ENCODE measurements at regions not wholly inside any gene's neighbourhood (a gene's known extent, or its start where the extent isn't known, plus 50 kb on each side); places are given as distances from the start of the nearest gene placed in this dataset.

- POLR2A ChIA-PET: no interaction called here
- H3K4me3 Mint-ChIP-seq (ENCODE audit: unreplicated experiment): no peak overlapping the region
Observed at GRCh38 chr17:14797021-14797420, 468.1 kb downstream of the PMP22 start.

GRCh38 chr17:14794961-14795360, 470.2 kb downstream of the PMP22 start:
- no peaks in the 10 kb centered on the region for H3K9me3 ChIP-seq
- no TSS peak for BruUV-seq (replicated peaks)
- no peak for DNase-seq
- H3K36me3 ChIP-seq (ENCODE audit: control insufficient read depth, insufficient read depth, low read length): no peaks in the 10 kb centered on the region
- POLR2A ChIA-PET: no interaction called here
- intact Hi-C loops (cut with micrococcal nuclease; ENCODE audit: unreplicated experiment): no loop called here
- H3K27me3 ChIP-seq (replicated peaks; ENCODE audit: control insufficient read depth, insufficient read depth, low read length): no peaks in the 10 kb centered on the region
- H3K9me3 Mint-ChIP-seq (ENCODE audit: unreplicated experiment): no peaks in the 10 kb centered on the region
- H3K4me1 ChIP-seq: no peaks in the 10 kb centered on the region
- H3K4me3 ChIP-seq (ENCODE audit: low read depth, low read length): no peak overlapping the region
- H3K36me3 Mint-ChIP-seq (ENCODE audit: insufficient read depth, unreplicated experiment): no peaks in the 10 kb centered on the region
- no peaks in the 10 kb centered on the region for H3K4me1 Mint-ChIP-seq (ENCODE audit: low read depth, unreplicated experiment)
- H3K4me3 Mint-ChIP-seq (ENCODE audit: unreplicated experiment): no peak overlapping the region
- TF ChIP-seq CTCF (IDR thresholded peaks at IDR 0.05; ENCODE audit: insufficient read depth in 1 of 2, low read depth in 1 of 2, low read length in 1 of 2, severe bottlenecking in 1 of 2, unreplicated experiment in 1 of 2): no peak
- H3K27me3 Mint-ChIP-seq (ENCODE audit: insufficient read depth, unreplicated experiment): no peaks in the 10 kb centered on the region
- no peak overlapping the region for H3K27ac Mint-ChIP-seq (ENCODE audit: unreplicated experiment)
- CTCF ChIA-PET: no interaction called here

More at GRCh38 chr17:14797021-14797420, 468.1 kb downstream of the PMP22 start:
- H3K27ac Mint-ChIP-seq (ENCODE audit: unreplicated experiment): no peak overlapping the region
- CTCF ChIA-PET: no interaction called here
- DNase-seq: no peak
- no TSS peak for BruUV-seq (replicated peaks)
- no peaks in the 10 kb centered on the region for H3K9me3 ChIP-seq
- no peak for TF ChIP-seq CTCF (IDR thresholded peaks at IDR 0.05; ENCODE audit: insufficient read depth in 1 of 2, low read depth in 1 of 2, low read length in 1 of 2, severe bottlenecking in 1 of 2, unreplicated experiment in 1 of 2)
- H3K27me3 Mint-ChIP-seq (ENCODE audit: insufficient read depth, unreplicated experiment): no peaks in the 10 kb centered on the region
- H3K4me1 ChIP-seq: no peaks in the 10 kb centered on the region
- H3K27me3 ChIP-seq (replicated peaks; ENCODE audit: control insufficient read depth, insufficient read depth, low read length): no peaks in the 10 kb centered on the region
- H3K4me1 Mint-ChIP-seq (ENCODE audit: low read depth, unreplicated experiment): no peaks in the 10 kb centered on the region
- H3K9me3 Mint-ChIP-seq (ENCODE audit: unreplicated experiment): no peaks in the 10 kb centered on the region
- intact Hi-C loops (cut with micrococcal nuclease; ENCODE audit: unreplicated experiment): no loop called here
- H3K36me3 Mint-ChIP-seq (ENCODE audit: insufficient read depth, unreplicated experiment): no peaks in the 10 kb centered on the region
- no peak overlapping the region for H3K4me3 ChIP-seq (ENCODE audit: low read depth, low read length)
- H3K36me3 ChIP-seq (ENCODE audit: control insufficient read depth, insufficient read depth, low read length): no peaks in the 10 kb centered on the region

- no peak for TF ChIP-seq CTCF (IDR thresholded peaks at IDR 0.05; ENCODE audit: insufficient read depth in 1 of 2, low read depth in 1 of 2, low read length in 1 of 2, severe bottlenecking in 1 of 2, unreplicated experiment in 1 of 2)
- Histone ChIP-seq H3K4me3 (ENCODE audit: low read depth, low read length) (no peak overlapping the region), H3K9me3 (no peaks in the 10 kb centered on the region), H3K36me3 (ENCODE audit: control insufficient read depth, insufficient read depth, low read length) (no peaks in the 10 kb centered on the region), H3K27me3 (replicated peaks; ENCODE audit: control insufficient read depth, insufficient read depth, low read length) (no peaks in the 10 kb centered on the region), H3K4me1 (no peaks in the 10 kb centered on the region)
- intact Hi-C loops (cut with micrococcal nuclease; ENCODE audit: unreplicated experiment): no loop called here
- no peak overlapping the region for H3K4me3 Mint-ChIP-seq (ENCODE audit: unreplicated experiment)
- no TSS peak for BruUV-seq (replicated peaks)
- ChIA-PET POLR2A (no interaction called here), CTCF (no interaction called here)
- H3K36me3 Mint-ChIP-seq (ENCODE audit: insufficient read depth, unreplicated experiment): no peaks in the 10 kb centered on the region
- no peaks in the 10 kb centered on the region for H3K9me3 Mint-ChIP-seq (ENCODE audit: unreplicated experiment)
- H3K27me3 Mint-ChIP-seq (ENCODE audit: insufficient read depth, unreplicated experiment): no peaks in the 10 kb centered on the region
- DNase-seq: no peak
- no peaks in the 10 kb centered on the region for H3K4me1 Mint-ChIP-seq (ENCODE audit: low read depth, unreplicated experiment)
- H3K27ac Mint-ChIP-seq (ENCODE audit: unreplicated experiment): no peak overlapping the region
Observed at GRCh38 chr17:14793237-14793636, 471.9 kb downstream of the PMP22 start.

Data from Caco-2 (cell line).